HG03097 (cell line): ENCODE measurements at regions not wholly inside any gene's neighbourhood (a gene's known extent, or its start where the extent isn't known, plus 50 kb on each side); places are given as distances from the start of the nearest gene placed in this dataset.
A peak's percentile ranks its signal among the peaks of the same experiment; 100 is the strongest.

Experiments used
- ATAC-seq: cut with Tn5 transposase; IDR thresholded peaks from one replicate; pipeline ENCODE4 v1.9.1; 2021; ENCODE audit not compliant: unreplicated experiment, low FRiP score

- ATAC-seq = no peak
These were observed 85.7 kb upstream of the APCDD1 start for GRCh38 chr18:10368456-10369453.

- no peak for ATAC-seq
These were observed 83.7 kb upstream of the APCDD1 start for GRCh38 chr18:10370716-10371115.

GRCh38 chr18:10371165-10371564 lies 83.3 kb upstream of the APCDD1 start:
- no peak for ATAC-seq

GRCh38 chr18:10374195-10374594 lies 80.2 kb upstream of the APCDD1 start:
- no peak for ATAC-seq

DNA sequence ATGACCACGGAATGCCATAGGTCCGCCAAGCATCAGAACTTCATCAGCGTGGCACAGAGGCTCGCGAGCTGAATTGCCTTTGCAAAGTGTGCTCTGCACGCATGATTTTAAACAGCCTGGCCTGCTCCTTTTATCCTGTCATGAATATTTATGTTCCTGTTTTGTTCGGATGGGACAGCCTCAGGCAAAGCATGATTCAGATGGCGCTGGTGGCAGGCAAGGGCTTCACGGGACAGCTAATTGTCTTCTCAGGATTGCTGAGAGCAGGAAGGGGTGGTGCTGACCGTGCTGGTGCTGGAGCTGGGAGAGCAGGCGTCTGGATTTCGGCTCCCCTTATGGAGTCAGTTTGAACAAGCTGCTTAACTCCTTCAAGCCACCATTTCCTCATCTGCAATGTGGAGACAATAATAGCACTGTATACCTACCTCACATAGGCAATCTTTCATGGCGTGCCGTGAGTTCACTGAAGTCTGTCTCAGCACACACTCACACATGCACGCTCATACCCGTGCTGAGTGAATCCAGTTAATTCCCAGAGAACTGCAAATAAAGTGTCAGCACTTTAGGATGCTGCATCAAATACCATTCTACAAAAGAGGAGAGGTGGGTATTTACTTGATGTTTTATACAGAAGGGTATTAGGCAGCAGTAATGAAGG lies 79.7 kb upstream of the APCDD1 start:
- ATAC-seq = no peak

- no peak for ATAC-seq
These were observed 77.7 kb upstream of the APCDD1 start for GRCh38 chr18:10376731-10377130.

- no peak for ATAC-seq
These were observed 76.5 kb upstream of the APCDD1 start for GRCh38 chr18:10377956-10378355.

DNA sequence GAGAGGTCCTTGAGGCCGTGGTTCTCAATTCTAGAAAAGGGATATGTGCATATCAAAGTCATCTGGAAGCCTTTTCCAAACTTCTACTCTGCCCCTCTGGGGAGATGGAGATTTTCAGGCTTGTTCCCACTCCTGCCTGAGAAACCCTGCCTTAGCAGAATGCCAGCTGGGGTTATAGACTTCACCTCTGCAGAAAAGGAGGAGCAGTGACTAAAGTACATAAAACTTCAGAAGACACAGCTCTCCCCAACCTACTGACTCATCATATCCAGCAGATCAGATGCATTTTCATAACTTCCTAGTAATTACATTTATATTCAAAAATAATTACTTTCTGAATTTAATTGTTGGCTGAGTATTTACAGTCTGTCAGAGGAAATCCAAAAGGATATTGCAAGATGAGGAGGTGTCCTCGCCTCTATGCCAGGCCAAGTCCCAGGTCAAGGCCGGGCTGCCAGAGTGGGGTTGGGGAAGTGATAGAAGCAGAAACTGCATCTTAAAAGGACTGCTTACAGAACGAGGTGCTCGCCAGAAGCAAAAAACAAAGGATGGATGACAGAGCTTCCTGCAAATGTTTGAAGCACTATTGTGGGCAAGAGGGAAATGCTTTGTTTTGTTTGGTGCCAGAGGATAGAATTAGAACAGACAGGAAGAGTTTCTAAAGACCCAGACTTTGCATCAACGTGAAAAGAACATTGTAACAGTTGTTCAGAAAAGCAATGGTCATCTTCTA lies 75.6 kb upstream of the APCDD1 start:
- ATAC-seq = no peak

DNA sequence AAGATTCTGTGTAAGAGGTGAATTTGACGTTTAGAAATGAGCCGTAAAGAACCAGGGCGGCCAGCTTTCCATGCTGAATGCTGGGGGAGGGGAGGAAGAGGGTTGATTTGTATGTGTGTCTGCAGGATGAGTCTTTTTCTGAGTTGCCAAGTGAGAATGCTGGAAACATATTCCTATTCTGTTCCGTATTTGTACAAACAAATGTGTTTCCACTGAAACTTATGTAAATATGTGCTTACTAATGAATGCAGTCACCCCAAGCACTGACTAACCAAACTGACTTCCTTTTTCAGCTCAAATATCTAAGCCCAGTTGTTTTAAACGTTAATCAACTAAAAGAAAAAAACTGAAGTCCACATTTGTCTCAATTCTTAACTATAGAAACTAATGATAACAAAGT lies 74.9 kb upstream of the APCDD1 start:
- ATAC-seq = no peak

- no peak for ATAC-seq
These were observed 72.9 kb upstream of the APCDD1 start for GRCh38 chr18:10381516-10381915.

- no peak for ATAC-seq
These were observed 72.5 kb upstream of the APCDD1 start for GRCh38 chr18:10381951-10382350.

GRCh38 chr18:10386049-10386448 lies 68.4 kb upstream of the APCDD1 start:
- ATAC-seq = no peak

- no peak for ATAC-seq
These were observed 67.5 kb upstream of the APCDD1 start for GRCh38 chr18:10386956-10387355.

- ATAC-seq = no peak
These were observed 67.0 kb upstream of the APCDD1 start for GRCh38 chr18:10387399-10387798.

GRCh38 chr18:10388373-10388772 lies 66.1 kb upstream of the APCDD1 start:
- no peak for ATAC-seq

DNA sequence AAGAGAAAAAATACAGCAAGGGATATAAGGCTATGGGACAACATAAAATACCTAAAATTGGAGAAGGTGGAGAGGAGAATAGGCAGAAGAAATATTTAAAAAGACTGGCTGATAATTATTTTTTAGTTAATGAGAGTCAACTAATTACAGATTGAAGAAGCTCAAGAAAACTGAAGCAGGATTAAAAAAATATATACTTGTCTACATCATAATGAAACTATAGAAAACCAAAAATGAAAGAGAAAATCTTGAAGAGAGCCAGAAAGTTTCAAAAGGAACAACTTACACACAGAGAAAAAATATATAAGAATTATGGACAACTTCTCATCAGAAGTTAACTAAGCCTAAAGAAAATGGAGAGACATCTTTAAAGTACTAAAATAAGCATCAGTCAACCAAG lies 62.9 kb upstream of the APCDD1 start:
- ATAC-seq = peak; percentile 72

DNA sequence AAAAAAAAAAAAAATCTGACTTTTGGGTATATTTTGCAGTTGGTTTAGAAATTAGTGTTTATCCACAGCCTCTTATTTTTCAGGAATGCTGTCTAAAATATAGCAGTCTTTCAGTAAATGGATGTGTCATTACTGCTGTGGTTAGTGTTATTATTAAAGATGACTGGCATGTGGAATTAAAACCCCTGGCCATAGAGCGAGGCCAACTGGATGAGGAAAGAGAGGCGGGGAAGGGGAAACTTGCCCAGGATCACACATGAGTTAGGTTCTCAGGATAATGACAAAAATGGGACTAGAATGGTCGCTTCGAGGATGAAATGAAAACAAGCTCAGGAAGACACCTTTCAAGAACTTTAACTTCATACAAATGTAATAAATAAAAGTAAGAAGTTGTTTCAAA lies 57.4 kb upstream of the APCDD1 start:
- ATAC-seq = no peak

- ATAC-seq = no peak
These were observed 55.9 kb upstream of the APCDD1 start for GRCh38 chr18:10398571-10398970.

DNA sequence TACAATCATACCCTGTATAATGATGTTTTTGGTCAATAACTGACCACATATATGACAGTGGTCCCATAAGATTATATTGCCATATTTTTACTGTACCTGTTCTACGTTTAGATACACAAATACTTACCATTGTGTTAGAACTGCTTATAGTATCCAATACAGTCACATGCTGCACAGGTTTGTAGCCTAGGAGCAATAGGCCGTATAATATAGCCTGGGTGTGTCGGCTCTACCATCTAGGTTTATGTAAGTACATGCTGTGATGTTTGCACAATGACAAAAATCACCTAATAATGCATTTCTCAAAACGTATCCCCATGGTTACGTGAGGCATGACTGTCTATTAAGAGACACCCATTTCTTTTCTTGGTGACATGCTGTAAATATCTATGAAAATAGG lies 55.0 kb upstream of the APCDD1 start:
- no peak for ATAC-seq

GRCh38 chr18:10400534-10401307 lies 53.7 kb upstream of the APCDD1 start:
- no peak for ATAC-seq
